ENCODE measurements at regions not wholly inside any gene's neighbourhood (a gene's known extent, or its start where the extent isn't known, plus 50 kb on each side); places are given as distances from the start of the nearest gene placed in this dataset.

DNA sequence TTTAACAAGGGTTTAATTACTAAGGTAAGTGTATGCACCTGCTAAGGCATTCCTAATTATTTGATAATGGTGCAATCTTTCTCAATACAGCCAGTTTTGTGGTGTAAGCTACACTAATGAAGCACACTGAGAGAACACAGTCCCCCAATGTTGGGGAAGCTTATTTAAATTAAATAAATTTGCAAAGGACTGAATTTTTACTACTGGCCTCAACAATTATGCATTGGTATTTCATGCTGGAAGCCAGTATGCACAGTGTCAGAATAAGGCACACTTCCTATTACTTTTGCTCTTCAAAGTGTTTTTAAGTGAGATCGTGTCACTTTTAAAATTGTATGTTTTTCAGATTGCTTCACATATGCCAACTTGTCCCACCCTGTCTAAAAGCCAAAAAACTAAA is 103.2 kb upstream of the ZNF521 start:
- Mint-ChIP-seq H3K27ac (ENCODE audit: unreplicated experiment) (no peak overlapping the region), H3K9me3 (ENCODE audit: unreplicated experiment) (no peaks in the 10 kb centered on the region), H3K27me3 (ENCODE audit: unreplicated experiment) (no peaks in the 10 kb centered on the region), H3K4me3 (ENCODE audit: unreplicated experiment) (no peak overlapping the region), H3K36me3 (ENCODE audit: unreplicated experiment) (no peaks in the 10 kb centered on the region), H3K4me1 (ENCODE audit: low read depth, unreplicated experiment) (peaks cover 9% of the 10 kb centered on the region)
- TF ChIP-seq, protein P1, sequence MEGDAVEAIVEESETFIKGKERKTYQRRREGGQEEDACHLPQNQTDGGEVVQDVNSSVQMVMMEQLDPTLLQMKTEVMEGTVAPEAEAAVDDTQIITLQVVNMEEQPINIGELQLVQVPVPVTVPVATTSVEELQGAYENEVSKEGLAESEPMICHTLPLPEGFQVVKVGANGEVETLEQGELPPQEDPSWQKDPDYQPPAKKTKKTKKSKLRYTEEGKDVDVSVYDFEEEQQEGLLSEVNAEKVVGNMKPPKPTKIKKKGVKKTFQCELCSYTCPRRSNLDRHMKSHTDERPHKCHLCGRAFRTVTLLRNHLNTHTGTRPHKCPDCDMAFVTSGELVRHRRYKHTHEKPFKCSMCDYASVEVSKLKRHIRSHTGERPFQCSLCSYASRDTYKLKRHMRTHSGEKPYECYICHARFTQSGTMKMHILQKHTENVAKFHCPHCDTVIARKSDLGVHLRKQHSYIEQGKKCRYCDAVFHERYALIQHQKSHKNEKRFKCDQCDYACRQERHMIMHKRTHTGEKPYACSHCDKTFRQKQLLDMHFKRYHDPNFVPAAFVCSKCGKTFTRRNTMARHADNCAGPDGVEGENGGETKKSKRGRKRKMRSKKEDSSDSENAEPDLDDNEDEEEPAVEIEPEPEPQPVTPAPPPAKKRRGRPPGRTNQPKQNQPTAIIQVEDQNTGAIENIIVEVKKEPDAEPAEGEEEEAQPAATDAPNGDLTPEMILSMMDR (IDR thresholded peaks at IDR 0.05; ENCODE audit: partially characterized antibody, unreplicated experiment): no peak
- DNase-seq: no peak

GRCh38 chr18:25454730-25455129 is 102.8 kb upstream of the ZNF521 start:
- H3K27ac Mint-ChIP-seq (ENCODE audit: unreplicated experiment): no peak overlapping the region
- H3K4me3 Mint-ChIP-seq (ENCODE audit: unreplicated experiment): no peak overlapping the region
- no peaks in the 10 kb centered on the region for H3K9me3 Mint-ChIP-seq (ENCODE audit: unreplicated experiment)
- H3K27me3 Mint-ChIP-seq (ENCODE audit: unreplicated experiment): no peaks in the 10 kb centered on the region
- DNase-seq: no peak
- no peaks in the 10 kb centered on the region for H3K36me3 Mint-ChIP-seq (ENCODE audit: unreplicated experiment)
- H3K4me1 Mint-ChIP-seq (ENCODE audit: low read depth, unreplicated experiment): peaks cover 8% of the 10 kb centered on the region
- TF ChIP-seq, protein P1 (IDR thresholded peaks at IDR 0.05; ENCODE audit: partially characterized antibody, unreplicated experiment): no peak

GRCh38 chr18:25454270-25454659 is 102.3 kb upstream of the ZNF521 start:
- H3K36me3 Mint-ChIP-seq (ENCODE audit: unreplicated experiment): no peaks in the 10 kb centered on the region
- H3K27ac Mint-ChIP-seq (ENCODE audit: unreplicated experiment): no peak overlapping the region
- no peak for DNase-seq
- peaks cover 8% of the 10 kb centered on the region for H3K4me1 Mint-ChIP-seq (ENCODE audit: low read depth, unreplicated experiment)
- H3K9me3 Mint-ChIP-seq (ENCODE audit: unreplicated experiment): no peaks in the 10 kb centered on the region
- H3K4me3 Mint-ChIP-seq (ENCODE audit: unreplicated experiment): no peak overlapping the region
- TF ChIP-seq, protein P1 (IDR thresholded peaks at IDR 0.05; ENCODE audit: partially characterized antibody, unreplicated experiment): no peak
- no peaks in the 10 kb centered on the region for H3K27me3 Mint-ChIP-seq (ENCODE audit: unreplicated experiment)

- H3K4me3 Mint-ChIP-seq (ENCODE audit: unreplicated experiment): no peak overlapping the region
- no peaks in the 10 kb centered on the region for H3K9me3 Mint-ChIP-seq (ENCODE audit: unreplicated experiment)
- no peaks in the 10 kb centered on the region for H3K36me3 Mint-ChIP-seq (ENCODE audit: unreplicated experiment)
- TF ChIP-seq, protein P1 (IDR thresholded peaks at IDR 0.05; ENCODE audit: partially characterized antibody, unreplicated experiment): no peak
- DNase-seq: no peak
- H3K27ac Mint-ChIP-seq (ENCODE audit: unreplicated experiment): no peak overlapping the region
- H3K4me1 Mint-ChIP-seq (ENCODE audit: low read depth, unreplicated experiment): peaks cover 8% of the 10 kb centered on the region
- no peaks in the 10 kb centered on the region for H3K27me3 Mint-ChIP-seq (ENCODE audit: unreplicated experiment)
Observed at GRCh38 chr18:25453556-25454269, 101.7 kb upstream of the ZNF521 start.

DNA sequence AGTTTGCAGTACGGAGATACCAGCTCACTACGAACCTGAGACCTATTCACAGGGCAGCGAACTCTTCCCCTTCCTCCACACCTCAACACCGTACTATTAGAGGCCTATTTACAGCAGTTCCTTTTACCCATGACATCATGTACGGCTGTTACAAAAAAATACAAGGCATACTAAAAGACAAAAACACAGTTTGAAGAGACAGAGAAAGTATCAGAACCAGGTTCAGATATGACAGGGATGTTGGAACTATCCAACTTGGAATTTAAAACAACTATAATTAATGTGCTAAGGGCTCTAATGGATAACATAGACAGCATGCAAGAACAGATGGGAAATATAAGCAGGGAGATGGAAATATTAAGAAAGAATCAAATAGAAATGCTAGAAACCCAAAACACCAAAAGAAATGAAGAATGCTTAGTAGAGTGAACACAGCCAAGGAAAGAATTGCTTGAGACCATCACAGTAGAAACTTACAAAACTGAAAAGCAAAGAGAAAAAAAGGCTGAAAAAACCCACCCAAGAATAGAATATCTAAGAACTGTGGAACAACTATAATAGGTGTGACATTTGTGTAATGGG is 99.2 kb upstream of the ZNF521 start:
- TF ChIP-seq, protein P1 (IDR thresholded peaks at IDR 0.05; ENCODE audit: partially characterized antibody, unreplicated experiment): no peak
- Mint-ChIP-seq H3K4me1 (ENCODE audit: low read depth, unreplicated experiment) (no peaks in the 10 kb centered on the region), H3K4me3 (ENCODE audit: unreplicated experiment) (no peak overlapping the region), H3K36me3 (ENCODE audit: unreplicated experiment) (no peaks in the 10 kb centered on the region), H3K27me3 (ENCODE audit: unreplicated experiment) (no peaks in the 10 kb centered on the region), H3K9me3 (ENCODE audit: unreplicated experiment) (no peaks in the 10 kb centered on the region), H3K27ac (ENCODE audit: unreplicated experiment) (no peak overlapping the region)
- DNase-seq: no peak

Data from glutamatergic neuron (in vitro differentiated cells).